Suprapubic skin (tissue), 4 donors: ENCODE measurements at regions not wholly inside any gene's neighbourhood (a gene's known extent, or its start where the extent isn't known, plus 50 kb on each side); places are given as distances from the start of the nearest gene placed in this dataset.

ENCODE experiments used
- DNase-seq, 2 donors: peaks; one replicate each; pipeline ENCODE4 v3.0.0-alpha.2; 2019; ENCODE audit warnings: low spot score in 2 of 2
- H3K27ac ChIP-seq: fragments of 200-600 bp; sonication (generic); one replicate; pipeline ENCODE4 v1.5.1; 2019
- H3K27me3 ChIP-seq: fragments of 200-600 bp; sonication (generic); one replicate; pipeline ENCODE4 v1.5.1; 2019
- H3K36me3 ChIP-seq: fragments of 200-600 bp; sonication (generic); one replicate; pipeline ENCODE4 v1.5.1; 2019
- H3K4me1 ChIP-seq: fragments of 200-600 bp; sonication (generic); one replicate; pipeline ENCODE4 v1.5.1; 2019
- H3K4me3 ChIP-seq: fragments of 200-600 bp; sonication (generic); one replicate; pipeline ENCODE4 v1.5.1; 2019; ENCODE audit warnings: mild to moderate bottlenecking
- H3K9me3 ChIP-seq: fragments of 200-600 bp; sonication (generic); one replicate; pipeline ENCODE4 v1.5.1; 2019
- CTCF ChIP-seq, 2 donors: fragments of 200-600 bp in 1 of 2; fragments of 450-650 bp in 1 of 2; sonication (generic) in 1 of 2; IDR thresholded peaks; one replicate each; pipeline ENCODE4 v1.5.1; 2016 to 2019; ENCODE audit warnings: antibody characterized with exemption in 2 of 2, mild to moderate bottlenecking in 1 of 2, moderate library complexity in 1 of 2
- EP300 ChIP-seq: sonication (generic); formaldehyde crosslinking; IDR thresholded peaks from one replicate; pipeline ENCODE4 v1.6.1; 2017; ENCODE audit warnings: antibody characterized with exemption
- POLR2A ChIP-seq, 2 donors: fragments of 450-650 bp; IDR thresholded peaks; one replicate each; pipeline ENCODE4 v1.6.1; 2017; ENCODE audit warnings: antibody characterized with exemption in 2 of 2, mild to moderate bottlenecking in 2 of 2, moderate library complexity in 2 of 2
- POLR2AphosphoS5 ChIP-seq, 3 donors: sonication (generic); formaldehyde crosslinking; IDR thresholded peaks; one replicate each; pipeline ENCODE4 v1.6.1; 2017; ENCODE audit warnings: antibody characterized with exemption in 3 of 3
- WGBS: methylation state at CpG from one replicate; pipeline ENCODE4 v1.1.5; 2018; 5-methylcytosine and 5-hydroxymethylcytosine counted together

GRCh38 chr2:122210898-122211856 is 455.7 kb downstream of the TSN start:
- WGBS = 73% methylated on average over 8 of the region's 8 CpGs
- Histone ChIP-seq H3K4me1 (no peaks in the 10 kb centered on the region), H3K27me3 (no peaks in the 10 kb centered on the region), H3K9me3 (no peaks in the 10 kb centered on the region), H3K4me3 (no peak overlapping the region), H3K27ac (no peak overlapping the region), H3K36me3 (no peaks in the 10 kb centered on the region)
- TF ChIP-seq CTCF (IDR thresholded peaks at IDR 0.05) = no peak
- no peak for TF ChIP-seq EP300
- no peak for DNase-seq

GRCh38 chr2:122213312-122213711 is 457.9 kb downstream of the TSN start:
- H3K4me1 ChIP-seq = no peaks in the 10 kb centered on the region
- TF ChIP-seq EP300 (no peak), POLR2A (IDR thresholded peaks at IDR 0.05) (no peak), CTCF (IDR thresholded peaks at IDR 0.05) (no peak)
- WGBS = 85% methylated on average over 4 of the region's 4 CpGs

GRCh38 chr2:122216071-122216470 is 460.6 kb downstream of the TSN start:
- H3K27ac ChIP-seq = no peak overlapping the region
- TF ChIP-seq POLR2A (IDR thresholded peaks at IDR 0.05) (no peak), POLR2AphosphoS5 (IDR thresholded peaks at IDR 0.05) (no peak), CTCF (IDR thresholded peaks at IDR 0.05) (no peak), EP300 (no peak)
- no peak for DNase-seq
- H3K4me3 ChIP-seq = no peak overlapping the region
- H3K36me3 ChIP-seq = no peaks in the 10 kb centered on the region
- no peaks in the 10 kb centered on the region for H3K9me3 ChIP-seq
- H3K4me1 ChIP-seq = no peaks in the 10 kb centered on the region
- peaks cover 4% of the 10 kb centered on the region for H3K27me3 ChIP-seq

More at GRCh38 chr2:122213312-122213711, 457.9 kb downstream of the TSN start:
- no peak overlapping the region for H3K27ac ChIP-seq
- H3K27me3 ChIP-seq = peaks cover under 1% of the 10 kb centered on the region
- H3K4me3 ChIP-seq = no peak overlapping the region
- DNase-seq = no peak
- H3K36me3 ChIP-seq = no peaks in the 10 kb centered on the region
- H3K9me3 ChIP-seq = no peaks in the 10 kb centered on the region

GRCh38 chr2:122216901-122217300 is 461.4 kb downstream of the TSN start:
- H3K9me3 ChIP-seq = no peaks in the 10 kb centered on the region
- 78% methylated on average over 4 of the region's 4 CpGs for WGBS
- no peak overlapping the region for H3K4me3 ChIP-seq
- no peak for TF ChIP-seq POLR2AphosphoS5 (IDR thresholded peaks at IDR 0.05)
- H3K4me1 ChIP-seq = no peaks in the 10 kb centered on the region
- DNase-seq = no peak
- no peak overlapping the region for H3K27ac ChIP-seq
- H3K36me3 ChIP-seq = no peaks in the 10 kb centered on the region
- peaks cover 4% of the 10 kb centered on the region for H3K27me3 ChIP-seq

GRCh38 chr2:122218596-122218995 is 463.1 kb downstream of the TSN start:
- H3K36me3 ChIP-seq = no peaks in the 10 kb centered on the region
- H3K4me1 ChIP-seq = no peaks in the 10 kb centered on the region
- H3K9me3 ChIP-seq = no peaks in the 10 kb centered on the region
- peaks cover 4% of the 10 kb centered on the region for H3K27me3 ChIP-seq
- H3K27ac ChIP-seq = no peak overlapping the region
- WGBS = 69% methylated on average over 8 of the region's 8 CpGs
- no peak overlapping the region for H3K4me3 ChIP-seq
- DNase-seq = no peak
- TF ChIP-seq EP300 (no peak), POLR2AphosphoS5 (IDR thresholded peaks at IDR 0.05) (no peak), POLR2A (IDR thresholded peaks at IDR 0.05) (no peak), CTCF (IDR thresholded peaks at IDR 0.05) (no peak)
